ENCODE measurements at regions not wholly inside any gene's neighbourhood (a gene's known extent, or its start where the extent isn't known, plus 50 kb on each side); places are given as distances from the start of the nearest gene placed in this dataset.
"Not testable (repeated sequence)": the region's sequence is repeated elsewhere in the genome, so short reads cannot be mapped to it uniquely, and the experiment has no call there.

DNA sequence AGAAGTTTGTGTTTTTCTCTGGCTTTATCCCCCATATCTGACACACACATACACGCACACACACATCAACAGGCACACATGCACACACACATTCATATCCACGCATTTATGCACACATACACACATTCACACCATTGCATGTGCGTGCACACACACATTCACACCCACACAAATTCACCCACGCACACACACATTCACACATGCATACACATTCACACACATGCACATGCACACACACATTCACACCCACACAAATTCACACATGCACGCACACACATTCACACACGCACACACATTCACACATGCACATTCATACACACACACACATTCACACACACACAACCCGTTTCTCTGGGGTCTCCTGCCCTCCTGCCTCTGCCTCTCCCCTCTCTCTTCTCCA lies 264.2 kb downstream of the BCL11B start:
- in situ Hi-C loops (cut with HindIII; ENCODE audit: low sequenced_read_pairs), result no loop called here

DNA sequence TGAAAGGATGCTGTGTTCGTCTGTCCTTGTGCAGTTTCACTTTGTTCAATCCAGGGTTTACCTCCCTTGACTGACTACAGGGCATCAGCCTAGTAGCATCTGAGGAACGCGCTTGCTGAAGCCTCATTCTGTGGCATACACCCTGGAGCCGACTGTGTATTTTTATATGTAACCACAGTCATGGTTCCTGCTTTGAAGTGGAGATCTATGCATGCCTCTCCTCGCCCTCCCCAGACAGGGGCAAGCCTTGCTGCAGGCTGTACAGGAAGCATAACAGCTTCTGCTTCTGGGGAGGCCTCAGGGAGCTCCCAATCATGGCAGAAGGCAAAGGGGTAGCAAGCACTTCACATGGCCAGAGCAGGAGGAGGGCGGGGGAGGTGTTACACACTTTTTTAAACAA lies 262.1 kb downstream of the BCL11B start:
- in situ Hi-C loops (cut with HindIII; ENCODE audit: low sequenced_read_pairs), result no loop called here

DNA sequence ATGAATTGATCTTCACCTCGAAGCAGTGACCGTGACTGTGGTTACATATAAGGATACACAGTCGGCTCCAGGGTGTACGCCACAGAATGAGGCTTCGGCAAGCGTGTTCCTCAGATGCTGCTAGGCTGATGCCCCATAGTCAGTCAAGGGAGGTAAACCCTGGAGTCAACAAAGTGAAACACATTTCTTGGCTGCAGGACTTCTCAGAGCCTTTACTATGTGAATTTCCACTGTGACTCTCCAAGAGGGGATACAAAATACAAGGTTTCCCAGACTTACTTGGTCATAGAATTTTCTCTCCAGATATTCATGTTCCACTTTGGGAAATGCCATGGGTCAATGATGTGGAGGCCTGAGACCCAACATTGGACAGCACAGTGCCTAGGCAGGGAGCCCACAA lies 260.6 kb downstream of the BCL11B start:
- in situ Hi-C loops (cut with HindIII; ENCODE audit: low sequenced_read_pairs), result no loop called here

DNA sequence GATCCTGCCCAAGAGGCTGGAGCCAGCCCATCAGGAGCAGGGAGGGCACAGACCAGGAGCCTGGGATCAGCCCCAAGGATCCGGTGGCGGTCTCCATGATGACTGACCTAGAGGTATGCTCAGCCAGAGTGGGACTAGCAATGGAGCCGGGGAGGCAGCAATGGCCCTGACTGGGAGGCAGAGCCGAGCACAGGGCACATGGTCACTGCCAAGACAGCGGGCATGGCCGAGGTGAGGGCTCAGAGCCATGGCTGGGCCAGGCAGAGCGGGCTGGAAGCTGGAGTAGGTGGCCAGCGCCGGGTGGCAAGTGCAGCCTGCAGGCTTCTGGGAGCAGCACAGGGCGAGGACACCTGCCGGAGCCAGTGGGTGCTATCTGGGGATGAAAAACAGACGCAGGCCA lies 259.3 kb downstream of the BCL11B start:
- in situ Hi-C loops (cut with HindIII; ENCODE audit: low sequenced_read_pairs), result no loop called here

DNA sequence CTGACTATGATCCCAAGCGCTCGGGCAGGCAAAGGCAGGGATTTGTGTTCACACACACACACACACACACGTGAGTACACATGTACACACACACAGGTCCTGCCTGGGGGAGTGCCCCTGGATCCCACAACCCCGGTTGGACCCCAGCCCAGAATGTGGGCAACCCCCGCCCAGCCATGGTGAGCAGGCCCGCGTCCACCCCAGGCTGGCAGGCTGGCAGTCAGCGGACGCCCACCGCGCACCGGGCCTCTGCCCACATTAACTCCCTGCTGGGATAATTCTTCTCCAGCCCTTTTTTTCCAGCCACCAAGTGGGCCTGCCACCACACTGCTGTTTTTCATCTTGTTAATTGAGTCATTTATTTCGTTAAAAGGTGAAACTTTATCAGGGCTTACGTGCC lies 256.2 kb downstream of the BCL11B start:
- in situ Hi-C loops (cut with HindIII; ENCODE audit: low sequenced_read_pairs), result no loop called here

DNA sequence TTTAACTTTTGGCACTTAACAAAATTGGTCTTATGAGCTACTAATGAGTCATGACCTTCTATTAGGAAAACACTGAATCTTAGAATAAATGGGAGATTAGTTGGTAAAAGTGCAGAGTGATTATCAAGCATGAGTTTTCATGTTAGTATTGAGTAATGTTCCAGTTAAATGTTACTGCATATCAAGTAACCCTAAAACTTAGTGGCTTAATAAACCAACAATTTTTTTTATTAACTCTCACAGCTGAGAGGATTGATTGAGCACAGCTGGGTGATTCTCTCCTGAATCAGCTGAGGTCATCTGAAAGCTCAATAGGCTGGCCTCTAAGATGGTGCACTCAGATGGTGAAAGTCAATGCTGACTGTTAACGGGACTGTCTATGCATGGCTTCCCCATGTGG lies 248.6 kb downstream of the BCL11B start:
- in situ Hi-C loops (cut with HindIII; ENCODE audit: low sequenced_read_pairs), result no loop called here

DNA sequence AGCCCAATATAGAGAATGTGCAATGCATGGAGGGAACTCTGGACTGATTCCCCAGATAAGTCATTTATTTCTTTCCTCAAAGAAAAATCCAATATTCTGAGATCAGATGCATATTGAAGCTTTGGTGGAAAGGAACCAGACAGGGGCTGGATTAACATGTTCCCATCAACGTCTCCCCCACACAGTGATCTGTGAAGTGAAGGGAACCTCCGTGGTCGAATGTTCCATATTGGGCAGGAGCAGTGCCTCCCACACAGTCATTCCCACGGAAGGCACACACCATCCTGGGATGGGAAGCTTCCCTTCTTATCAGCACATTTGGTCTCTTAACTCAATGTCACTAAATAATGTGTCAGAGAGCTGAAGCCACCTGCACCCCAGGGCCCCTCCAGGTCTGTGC lies 247.1 kb downstream of the BCL11B start:
- in situ Hi-C loops (cut with HindIII; ENCODE audit: low sequenced_read_pairs), result no loop called here

DNA sequence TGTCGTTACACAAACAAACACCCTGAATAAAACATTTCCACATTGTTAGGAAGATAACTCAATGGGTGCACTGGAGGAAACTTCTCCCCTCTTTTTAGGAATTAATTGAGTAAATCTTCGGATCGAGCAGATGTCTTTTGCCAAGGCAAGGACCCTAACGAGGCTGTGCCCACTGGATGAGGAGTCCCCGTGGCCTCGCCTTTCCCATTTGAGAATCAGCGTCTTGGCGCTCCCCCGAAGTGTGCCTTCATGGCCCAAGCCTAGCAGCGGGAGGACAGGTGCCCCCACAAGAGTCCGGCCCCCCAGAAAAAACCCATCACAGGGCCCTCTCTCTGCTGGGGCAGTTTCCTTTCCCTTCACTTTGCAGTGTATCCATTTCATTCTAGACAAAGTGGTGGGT lies 246.6 kb downstream of the BCL11B start:
- in situ Hi-C loops (cut with HindIII; ENCODE audit: low sequenced_read_pairs), result no loop called here

DNA sequence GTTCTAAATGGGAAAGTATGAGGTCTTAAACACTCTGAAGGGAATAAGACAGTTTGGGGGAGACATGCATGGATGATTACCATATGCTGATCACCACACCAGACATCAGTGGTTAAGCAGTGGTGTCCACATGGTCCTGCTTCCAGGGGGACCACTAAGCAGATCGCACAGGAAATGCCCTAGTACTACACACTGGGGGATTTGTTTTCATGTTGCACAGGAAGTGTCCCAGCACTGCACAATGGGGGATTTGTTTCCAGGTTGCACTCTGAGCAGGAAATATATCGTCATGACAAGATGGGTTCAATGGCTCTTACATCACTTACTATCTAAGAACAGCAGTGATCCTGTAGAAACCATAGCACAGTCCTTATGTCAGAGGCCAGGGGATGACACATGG lies 245.5 kb downstream of the BCL11B start:
- in situ Hi-C loops (cut with HindIII; ENCODE audit: low sequenced_read_pairs), result no loop called here

DNA sequence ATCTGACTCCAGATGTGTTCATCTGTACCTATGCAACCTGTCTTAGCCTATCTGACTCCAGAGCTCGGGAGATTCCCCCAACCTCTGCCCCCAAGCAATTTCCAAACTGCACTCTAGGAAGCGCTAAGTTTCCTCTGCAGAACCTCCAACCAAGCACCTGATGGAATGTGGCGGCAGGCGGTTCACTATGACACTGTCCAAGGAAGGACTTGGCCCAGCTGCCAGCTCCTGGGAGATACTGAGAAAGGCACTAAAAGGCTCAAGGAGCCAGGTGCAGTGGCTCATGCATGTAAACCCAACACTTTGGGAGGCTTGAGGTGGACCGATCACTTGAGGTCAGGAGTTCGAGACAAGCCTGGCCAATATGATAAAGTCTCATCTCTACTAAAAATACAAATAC lies 244.0 kb downstream of the BCL11B start:
- in situ Hi-C loops (cut with HindIII; ENCODE audit: low sequenced_read_pairs), result no loop called here

DNA sequence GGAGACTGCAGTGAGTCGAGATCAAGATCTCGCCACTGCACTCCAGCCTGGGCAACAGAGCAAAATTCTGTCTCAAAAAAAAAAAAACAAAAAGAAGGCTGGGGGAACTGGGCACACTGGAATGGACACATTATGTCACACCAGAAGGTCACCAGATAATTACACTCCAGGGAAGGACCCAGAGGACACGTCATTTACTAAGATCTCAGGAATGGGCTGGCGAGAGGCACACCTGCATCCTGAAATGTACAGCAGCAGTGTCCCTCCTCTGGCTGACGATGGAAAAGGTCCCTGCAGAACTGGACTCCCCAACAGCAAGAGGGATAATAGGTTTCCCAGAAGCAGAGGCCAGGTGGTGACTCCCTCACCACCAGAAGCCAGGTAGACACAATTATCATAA lies 243.5 kb downstream of the BCL11B start:
- in situ Hi-C loops (cut with HindIII; ENCODE audit: low sequenced_read_pairs), result no loop called here

DNA sequence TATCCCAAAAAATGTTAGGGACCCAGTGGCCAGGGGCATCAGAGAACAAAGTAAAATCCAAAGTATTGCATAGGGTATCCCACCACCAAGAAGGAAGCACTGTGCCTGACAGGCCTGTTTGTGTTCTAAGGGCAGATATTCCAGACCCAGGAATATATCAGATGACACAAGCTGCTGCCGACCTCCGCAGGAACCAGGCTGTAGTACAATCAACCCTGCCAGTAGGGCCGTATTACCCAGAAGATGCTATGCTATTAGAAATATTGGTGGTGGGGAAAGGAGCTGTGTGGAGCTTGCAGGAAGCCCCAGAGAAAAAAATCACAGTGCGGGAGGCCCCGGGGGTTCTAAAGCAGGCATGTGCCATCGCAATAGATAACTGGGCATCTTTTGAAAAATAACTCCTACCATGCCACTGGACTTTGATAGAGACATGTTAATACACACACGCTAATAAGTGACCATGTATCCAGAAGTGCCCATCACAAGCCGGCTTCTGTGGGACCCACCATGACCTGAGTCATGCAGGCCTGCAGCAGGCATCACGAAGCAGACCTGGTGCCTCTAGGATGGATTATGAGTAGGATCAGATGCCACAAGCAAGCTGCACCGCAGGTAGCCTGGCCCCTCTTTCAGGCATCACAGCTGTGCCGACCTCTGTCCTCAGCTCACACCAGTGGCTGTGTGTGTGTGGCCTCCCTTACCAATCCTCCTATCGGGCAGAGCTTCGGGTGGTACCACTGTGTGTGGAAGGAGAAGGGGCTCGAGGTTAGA lies 242.7 kb downstream of the BCL11B start:
- in situ Hi-C loops (cut with HindIII; ENCODE audit: low sequenced_read_pairs), result no loop called here

DNA sequence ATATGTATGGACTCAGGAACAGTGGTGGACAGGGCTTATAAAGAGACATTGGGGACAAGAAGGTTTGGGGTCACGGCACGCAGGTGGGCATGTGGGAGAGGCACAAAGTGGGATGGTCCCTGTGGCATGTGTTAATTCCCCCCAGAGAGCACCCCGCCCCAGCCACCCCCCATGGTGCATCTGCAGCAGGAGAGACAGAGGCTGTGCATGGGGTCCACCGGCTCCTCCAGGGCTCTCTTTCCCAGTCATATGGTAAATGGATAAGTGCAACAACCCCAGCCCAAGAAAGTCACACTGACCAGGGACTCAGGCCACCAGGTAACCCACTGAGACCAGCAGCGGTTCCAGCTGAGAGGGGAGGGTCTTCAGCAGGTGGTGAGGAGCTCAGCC lies 242.1 kb downstream of the BCL11B start:
- in situ Hi-C loops (cut with HindIII; ENCODE audit: low sequenced_read_pairs), result no loop called here

DNA sequence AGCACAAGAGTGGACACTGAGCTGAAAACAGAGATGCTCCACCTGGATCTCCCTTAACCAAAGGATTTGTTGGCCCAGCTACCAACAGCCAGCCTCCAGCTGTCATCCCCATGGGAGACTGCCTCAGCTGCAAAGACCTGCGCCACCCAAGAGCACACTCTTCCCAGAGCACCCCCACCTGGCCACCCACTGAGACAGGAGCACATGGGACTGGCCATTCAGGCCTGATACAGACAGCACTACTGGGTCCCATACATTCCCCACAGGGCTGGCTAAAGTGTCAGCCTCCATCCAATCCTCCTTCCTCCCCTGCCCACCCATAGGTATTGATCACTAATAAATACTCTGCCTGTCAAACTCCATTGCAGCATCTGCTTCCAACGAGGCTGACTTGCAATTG lies 241.5 kb downstream of the BCL11B start:
- in situ Hi-C loops (cut with HindIII; ENCODE audit: low sequenced_read_pairs), result no loop called here

DNA sequence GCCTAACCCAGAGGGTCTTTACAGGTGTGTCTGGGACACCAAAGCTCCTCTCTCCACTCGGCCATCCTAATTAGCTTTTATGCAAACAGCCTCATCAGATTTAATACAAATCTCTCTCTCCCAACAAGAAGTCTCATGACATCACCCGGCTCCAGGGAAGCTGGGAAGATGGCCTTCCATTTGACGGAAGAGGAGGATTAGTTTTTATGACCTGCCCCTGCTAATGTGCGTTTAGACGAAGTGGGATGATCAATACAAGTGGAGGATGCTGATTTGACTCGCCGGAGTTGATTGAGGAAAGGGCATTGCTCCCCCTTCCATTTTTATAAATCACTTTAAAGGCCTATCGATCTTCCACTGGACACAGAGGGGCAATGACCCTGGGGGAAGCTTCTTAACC lies 239.2 kb downstream of the BCL11B start:
- in situ Hi-C loops (cut with HindIII; ENCODE audit: low sequenced_read_pairs), result no loop called here

DNA sequence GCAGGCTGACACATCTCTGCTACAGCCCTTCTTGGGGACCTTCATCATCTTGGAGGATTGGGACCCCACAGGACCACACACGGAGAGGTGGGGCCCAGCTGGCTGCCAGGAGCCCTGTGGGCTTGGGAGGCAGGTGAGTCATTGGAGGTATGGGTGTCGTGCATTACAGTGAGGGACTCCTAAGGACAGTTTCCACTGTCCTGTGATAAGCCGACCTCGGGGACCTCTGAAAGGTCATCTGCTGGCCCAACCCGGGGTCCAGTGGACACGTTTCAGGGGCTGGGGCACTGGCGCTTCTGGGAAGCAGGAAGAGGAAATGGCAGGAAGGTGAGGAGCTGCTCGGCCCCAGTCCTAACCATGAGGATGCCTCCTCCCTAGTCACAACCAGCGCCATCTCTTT lies 238.0 kb downstream of the BCL11B start:
- in situ Hi-C loops (cut with HindIII; ENCODE audit: low sequenced_read_pairs), result no loop called here

DNA sequence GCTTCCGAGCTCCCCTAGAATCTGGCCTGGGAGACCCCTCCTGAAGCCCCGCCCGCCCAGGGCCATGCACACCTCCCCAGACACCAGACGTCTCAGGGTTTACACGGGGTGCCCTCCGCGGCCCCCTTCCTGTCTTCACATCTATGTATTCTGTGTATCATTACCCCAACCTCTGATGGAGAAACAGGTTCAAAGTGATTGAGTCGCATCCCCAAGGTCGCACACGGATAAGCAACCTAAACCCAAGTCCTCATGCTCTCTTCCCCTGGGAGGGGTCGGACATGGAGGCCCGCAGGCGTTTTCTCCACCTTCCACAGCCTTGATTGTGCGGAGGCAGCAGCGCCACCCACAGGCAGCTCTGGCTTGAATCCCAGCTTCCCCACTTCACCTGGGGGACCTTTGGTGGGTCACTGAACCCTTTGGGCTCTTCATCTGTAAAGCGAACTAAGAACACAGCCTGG lies 237.3 kb downstream of the BCL11B start:
- in situ Hi-C loops (cut with HindIII; ENCODE audit: low sequenced_read_pairs), result no loop called here

DNA sequence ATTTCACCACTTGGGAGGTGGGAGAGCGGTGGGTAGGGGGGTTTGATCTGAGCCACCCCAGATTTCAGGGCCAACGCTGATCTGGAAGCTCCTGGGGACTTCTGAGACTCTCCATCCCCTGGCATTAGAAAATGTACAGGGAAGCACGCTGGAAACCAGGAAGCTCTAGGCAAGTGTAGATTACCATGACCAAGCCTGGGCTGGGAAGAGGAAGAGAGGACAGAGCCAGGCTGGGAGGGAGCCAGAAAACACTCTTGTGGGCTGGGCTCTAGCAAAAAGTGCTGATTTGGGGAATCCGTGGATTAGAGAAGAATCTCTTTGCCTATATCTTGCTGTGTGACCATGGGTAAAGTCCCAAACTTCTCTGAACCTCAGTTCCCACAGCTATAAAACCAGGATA lies 236.7 kb downstream of the BCL11B start:
- in situ Hi-C loops (cut with HindIII; ENCODE audit: low sequenced_read_pairs), result no loop called here

DNA sequence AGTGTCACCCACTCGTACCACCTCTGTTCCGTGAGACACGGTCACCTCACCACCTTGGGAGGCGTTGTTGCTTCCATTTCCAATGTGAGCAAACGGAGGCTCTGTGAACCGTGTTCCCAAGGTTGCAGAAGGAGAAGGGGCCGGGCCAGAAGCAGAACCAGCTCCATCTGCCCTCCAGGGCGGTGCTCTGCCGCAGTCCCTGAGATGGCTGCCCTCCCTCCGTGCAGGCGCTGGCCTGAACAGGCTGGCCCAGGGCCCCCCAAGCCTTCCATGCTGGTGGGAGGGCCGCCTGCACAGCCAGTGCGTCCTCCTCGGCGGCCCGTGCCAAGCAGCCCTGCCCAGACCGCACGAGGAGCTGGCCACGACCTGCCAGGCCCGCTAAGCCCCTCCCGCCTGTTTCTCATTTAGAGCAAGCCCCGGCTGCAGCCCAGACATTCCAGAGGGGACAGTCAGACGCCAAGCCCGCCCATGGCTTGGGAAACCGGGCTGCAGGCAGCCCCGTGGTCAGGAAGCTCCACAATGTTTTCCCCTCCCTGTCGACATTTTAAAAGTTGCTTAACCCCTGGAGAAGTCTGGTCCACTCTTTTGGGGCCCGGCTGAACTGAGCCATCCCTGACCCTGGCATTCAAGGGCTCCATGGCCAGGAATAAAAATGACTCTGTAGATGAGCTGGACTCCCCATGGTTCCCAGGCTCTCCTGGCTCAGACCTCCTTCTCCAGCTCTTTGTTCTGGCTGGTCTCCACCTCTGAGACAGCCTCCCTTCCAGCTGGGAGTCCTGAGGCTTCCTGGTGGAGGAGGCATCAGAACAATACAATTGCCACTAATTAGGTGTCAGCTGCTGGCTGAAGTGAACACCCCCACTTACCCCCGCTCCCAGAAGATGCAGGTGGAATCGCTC lies 236.0 kb downstream of the BCL11B start:
- in situ Hi-C loops (cut with HindIII; ENCODE audit: low sequenced_read_pairs), result no loop called here

DNA sequence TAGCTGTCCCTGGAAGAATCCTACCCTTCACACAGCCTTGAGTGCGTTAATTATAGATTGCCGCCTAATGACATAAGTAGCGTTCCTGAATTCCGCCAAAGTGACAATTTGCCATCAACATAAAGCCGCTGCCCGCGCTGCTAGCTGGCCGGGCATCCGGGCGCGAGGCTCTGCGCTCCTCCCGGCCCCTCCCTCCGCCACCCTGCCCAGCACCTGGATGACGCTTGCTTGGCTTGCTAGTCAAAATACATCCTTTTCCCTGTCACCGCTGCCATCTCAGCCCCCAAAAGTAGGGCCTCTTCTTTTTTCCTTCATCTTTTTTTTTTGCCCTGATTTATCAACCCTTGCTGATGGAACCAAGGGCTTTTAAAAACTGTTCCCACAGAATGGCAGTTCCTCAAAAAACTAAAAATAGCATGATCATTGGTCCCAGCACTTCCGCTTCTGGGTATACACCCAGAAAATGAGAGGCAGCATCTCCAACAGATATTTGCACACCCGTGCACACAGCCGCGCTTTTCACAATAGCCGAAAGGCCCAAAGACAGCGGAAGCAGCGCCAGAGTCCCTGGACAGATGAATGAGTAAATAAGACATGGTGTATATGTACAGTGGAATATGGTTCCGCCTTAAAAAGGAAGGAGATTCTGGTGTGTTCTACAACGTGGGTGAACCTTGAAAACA lies 235.2 kb downstream of the BCL11B start:
- in situ Hi-C loops (cut with HindIII; ENCODE audit: low sequenced_read_pairs), result no loop called here

DNA sequence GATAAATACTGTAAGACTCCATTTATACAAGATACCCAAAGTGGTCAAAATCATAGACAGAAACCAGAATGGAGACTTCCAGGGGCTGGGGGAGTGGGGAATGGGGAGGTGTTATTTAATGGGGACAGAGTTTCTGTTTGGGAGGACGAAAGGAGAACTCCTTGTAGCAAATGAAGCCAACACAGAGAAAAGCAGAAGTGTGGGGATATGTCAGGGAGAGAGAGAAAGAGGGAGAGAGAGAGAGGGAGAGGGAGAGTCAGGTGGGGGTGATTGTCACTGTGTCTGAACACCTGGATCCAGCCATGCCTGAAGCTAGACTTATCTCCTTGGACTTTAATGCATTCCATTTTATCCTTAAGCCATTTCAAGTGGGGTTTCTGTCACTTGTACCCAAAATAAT lies 234.7 kb downstream of the BCL11B start:
- in situ Hi-C loops (cut with HindIII; ENCODE audit: low sequenced_read_pairs), result not testable (repeated sequence)
